Loucy (cell line): ENCODE measurements at regions not wholly inside any gene's neighbourhood (a gene's known extent, or its start where the extent isn't known, plus 50 kb on each side); places are given as distances from the start of the nearest gene placed in this dataset.

Source experiments
- H2AFZ ChIP-seq: fragments of 200-600 bp; sonication (generic); 2 replicates; pipeline ENCODE4 v1.6.0; 2016; ENCODE audit warnings: antibody characterized with exemption, mild to moderate bottlenecking, low read length, moderate library complexity
- H3F3A ChIP-seq: fragments of 200-600 bp; 2 replicates; pipeline ENCODE4 v1.6.0; 2016; ENCODE audit warnings: antibody characterized with exemption, low read depth, mild to moderate bottlenecking
- H3K27me3 ChIP-seq: fragments of 200-600 bp; sonication (generic); 2 replicates; pipeline ENCODE4 v1.6.1; 2014; ENCODE audit warnings: low read length, mild to moderate bottlenecking; ENCODE audit not compliant: insufficient read depth, poor library complexity, severe bottlenecking
- H3K36me3 ChIP-seq: fragments of 200-600 bp; sonication (generic); 2 replicates; pipeline ENCODE4 v1.6.1; 2016; ENCODE audit warnings: low read length; ENCODE audit not compliant: insufficient read depth
- H3K4me1 ChIP-seq: fragments of 200-600 bp; sonication (generic); 2 replicates; pipeline ENCODE4 v1.5.1; 2014; ENCODE audit warnings: low read length, mild to moderate bottlenecking; ENCODE audit not compliant: insufficient read depth, poor library complexity, severe bottlenecking
- H3K4me2 ChIP-seq: fragments of 200-600 bp; sonication (generic); 2 replicates; pipeline ENCODE4 v1.6.0; 2014; ENCODE audit warnings: antibody characterized with exemption, low read length, low read depth, mild to moderate bottlenecking; ENCODE audit not compliant: poor library complexity, severe bottlenecking
- H3K4me3 ChIP-seq: fragments of 200-600 bp; sonication (generic); 2 replicates; pipeline ENCODE4 v1.5.1; 2014; ENCODE audit warnings: low read length, mild to moderate bottlenecking, mixed read lengths; ENCODE audit not compliant: poor library complexity, severe bottlenecking
- H3K79me2 ChIP-seq: fragments of 200-600 bp; sonication (generic); 2 replicates; pipeline ENCODE4 v1.6.1; 2014; ENCODE audit warnings: low read length; ENCODE audit not compliant: insufficient read depth
- H3K9ac ChIP-seq: fragments of 200-600 bp; sonication (generic); 2 replicates; pipeline ENCODE4 v1.6.0; 2014; ENCODE audit warnings: mild to moderate bottlenecking, low read depth, low read length, moderate library complexity; ENCODE audit not compliant: poor library complexity, severe bottlenecking
- H3K9me2 ChIP-seq: fragments of 200-600 bp; sonication (generic); replicated peaks from 2 replicates; pipeline ENCODE4 v1.6.1; 2016; ENCODE audit warnings: low read depth, low read length, mixed read lengths
- H3K9me3 ChIP-seq: fragments of 200-600 bp; sonication (generic); 2 replicates; pipeline ENCODE4 v1.6.1; 2014; ENCODE audit warnings: mild to moderate bottlenecking, antibody characterized with exemption, low read length, low read depth; ENCODE audit not compliant: insufficient read depth
- H4K20me1 ChIP-seq: fragments of 200-600 bp; sonication (generic); 2 replicates; pipeline ENCODE4 v1.6.0; 2014; ENCODE audit warnings: antibody characterized with exemption, low read length, mild to moderate bottlenecking; ENCODE audit not compliant: insufficient read depth, poor library complexity, severe bottlenecking
- EZH2phosphoT487 ChIP-seq: fragments of 200-600 bp; IDR thresholded peaks from 2 replicates; pipeline ENCODE4 v1.6.1; 2018; ENCODE audit warnings: antibody characterized with exemption, mild to moderate bottlenecking, moderate library complexity, borderline replicate concordance
- TF ChIP-seq, protein P1 (sequence below): fragments of 200-600 bp; sonication (generic); conservative IDR thresholded peaks from 2 replicates; pipeline ENCODE4 v1.5.1; 2014; ENCODE audit warnings: mild to moderate bottlenecking, antibody characterized with exemption, low read length

DNA sequence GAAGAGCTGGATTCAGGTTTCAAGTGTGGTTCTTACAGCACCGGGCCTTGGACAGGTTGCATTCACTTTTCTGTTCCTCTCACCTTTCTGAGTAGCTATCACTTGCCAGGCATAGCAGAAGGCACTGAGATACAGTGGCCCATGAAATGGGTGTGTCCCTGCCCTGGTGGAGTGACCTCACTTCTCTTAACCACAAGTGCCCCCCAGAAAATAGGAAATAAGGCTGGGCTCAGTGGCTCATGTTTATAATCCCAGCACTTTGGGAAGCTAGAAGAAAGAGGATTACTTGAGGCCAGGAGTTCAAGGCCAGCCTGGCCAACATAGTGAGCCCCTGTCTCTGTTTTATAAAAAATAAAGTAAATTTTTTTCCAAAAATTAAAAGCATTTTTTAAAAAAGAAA is 101.7 kb upstream of the KIT start:
- H2AFZ ChIP-seq: no peak overlapping the region
- H3K36me3 ChIP-seq: no peaks in the 10 kb centered on the region
- H3K9me2 ChIP-seq: no peaks in the 10 kb centered on the region
- H3K4me2 ChIP-seq: no peak overlapping the region
- H3K4me3 ChIP-seq: no peak overlapping the region
- TF ChIP-seq, protein P1, sequence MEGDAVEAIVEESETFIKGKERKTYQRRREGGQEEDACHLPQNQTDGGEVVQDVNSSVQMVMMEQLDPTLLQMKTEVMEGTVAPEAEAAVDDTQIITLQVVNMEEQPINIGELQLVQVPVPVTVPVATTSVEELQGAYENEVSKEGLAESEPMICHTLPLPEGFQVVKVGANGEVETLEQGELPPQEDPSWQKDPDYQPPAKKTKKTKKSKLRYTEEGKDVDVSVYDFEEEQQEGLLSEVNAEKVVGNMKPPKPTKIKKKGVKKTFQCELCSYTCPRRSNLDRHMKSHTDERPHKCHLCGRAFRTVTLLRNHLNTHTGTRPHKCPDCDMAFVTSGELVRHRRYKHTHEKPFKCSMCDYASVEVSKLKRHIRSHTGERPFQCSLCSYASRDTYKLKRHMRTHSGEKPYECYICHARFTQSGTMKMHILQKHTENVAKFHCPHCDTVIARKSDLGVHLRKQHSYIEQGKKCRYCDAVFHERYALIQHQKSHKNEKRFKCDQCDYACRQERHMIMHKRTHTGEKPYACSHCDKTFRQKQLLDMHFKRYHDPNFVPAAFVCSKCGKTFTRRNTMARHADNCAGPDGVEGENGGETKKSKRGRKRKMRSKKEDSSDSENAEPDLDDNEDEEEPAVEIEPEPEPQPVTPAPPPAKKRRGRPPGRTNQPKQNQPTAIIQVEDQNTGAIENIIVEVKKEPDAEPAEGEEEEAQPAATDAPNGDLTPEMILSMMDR: no peak
- TF ChIP-seq EZH2phosphoT487: no peak
- H3K9me3 ChIP-seq: no peaks in the 10 kb centered on the region
- H3K27me3 ChIP-seq: no peaks in the 10 kb centered on the region
- no peaks in the 10 kb centered on the region for H3K79me2 ChIP-seq
- H3K9ac ChIP-seq: no peak overlapping the region
- H4K20me1 ChIP-seq: no peaks in the 10 kb centered on the region
- H3K4me1 ChIP-seq: no peaks in the 10 kb centered on the region
- no peaks in the 10 kb centered on the region for H3F3A ChIP-seq

DNA sequence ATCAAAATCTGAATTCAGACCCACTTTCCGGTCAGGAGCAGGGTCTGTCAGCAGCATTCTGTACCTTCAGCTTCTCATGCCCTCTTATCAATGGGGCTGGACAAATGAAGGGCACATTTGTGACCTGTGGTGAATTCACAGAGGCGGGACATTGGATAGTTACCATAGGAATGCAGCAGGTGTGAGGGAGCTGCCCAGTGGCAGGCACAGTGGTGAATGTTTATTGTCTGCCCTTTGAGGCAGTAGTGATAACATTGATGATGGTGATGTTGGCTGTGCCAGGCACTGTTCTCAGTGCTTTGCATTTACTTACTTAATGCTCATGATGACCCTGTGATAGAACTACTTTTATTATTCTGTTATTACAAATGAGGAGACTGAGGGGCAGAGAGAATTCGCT is 101.2 kb upstream of the KIT start:
- Histone ChIP-seq H3K4me1 (no peaks in the 10 kb centered on the region), H3F3A (no peaks in the 10 kb centered on the region), H3K27me3 (no peaks in the 10 kb centered on the region)

DNA sequence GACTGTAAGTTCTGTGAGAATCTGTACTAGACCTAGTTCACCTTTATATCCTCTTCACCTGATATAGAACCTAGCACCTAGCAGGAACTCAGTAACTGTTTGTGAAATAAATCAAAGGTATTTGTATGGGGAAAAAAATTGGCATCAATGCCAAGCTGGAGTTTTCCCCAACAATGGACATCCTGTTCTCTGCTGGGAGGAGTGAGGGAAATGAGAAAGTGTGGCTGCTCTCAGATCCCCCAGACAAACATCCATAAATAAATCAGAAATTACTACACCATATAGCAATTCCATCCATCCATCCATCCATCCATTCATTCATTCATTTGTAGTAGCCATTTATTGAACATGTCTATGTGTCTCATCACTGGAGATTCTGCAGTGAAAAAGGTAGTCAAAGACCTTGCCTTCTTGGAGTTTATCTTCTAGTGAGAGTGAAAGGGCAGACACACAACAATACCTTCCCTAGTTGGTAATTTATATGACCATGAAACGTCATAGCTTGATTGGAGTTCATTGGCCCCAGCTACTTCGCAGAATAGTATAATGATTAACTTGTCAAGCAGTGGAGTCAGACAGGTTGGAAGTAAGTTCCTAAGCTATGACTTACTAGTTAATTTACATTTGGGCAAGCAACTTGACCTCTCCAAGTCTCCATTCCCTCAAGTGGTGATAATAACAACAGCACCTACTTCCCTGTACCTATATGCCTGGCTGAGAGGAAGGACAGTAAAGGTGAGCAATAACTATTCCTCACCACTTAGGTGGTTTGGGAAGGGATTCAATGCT is 98.7 kb upstream of the KIT start:
- Histone ChIP-seq H3K9me2 (no peaks in the 10 kb centered on the region), H2AFZ (no peak overlapping the region), H3K9me3 (no peaks in the 10 kb centered on the region), H4K20me1 (no peaks in the 10 kb centered on the region), H3K9ac (no peak overlapping the region), H3K27me3 (no peaks in the 10 kb centered on the region), H3K36me3 (no peaks in the 10 kb centered on the region), H3K79me2 (no peaks in the 10 kb centered on the region), H3K4me2 (no peak overlapping the region), H3K4me1 (no peaks in the 10 kb centered on the region), H3F3A (no peaks in the 10 kb centered on the region), H3K4me3 (no peak overlapping the region)
- TF ChIP-seq EZH2phosphoT487: no peak
- TF ChIP-seq, protein P1: no peak

More for the DNA sequence above, 101.2 kb upstream of the KIT start:
- no peaks in the 10 kb centered on the region for H3K79me2 ChIP-seq
- H2AFZ ChIP-seq: no peak overlapping the region
- H3K4me3 ChIP-seq: no peak overlapping the region
- no peak overlapping the region for H3K4me2 ChIP-seq
- no peaks in the 10 kb centered on the region for H3K36me3 ChIP-seq
- no peaks in the 10 kb centered on the region for H3K9me2 ChIP-seq
- TF ChIP-seq EZH2phosphoT487: no peak
- TF ChIP-seq, protein P1: no peak
- no peaks in the 10 kb centered on the region for H3K9me3 ChIP-seq
- H3K9ac ChIP-seq: no peak overlapping the region
- H4K20me1 ChIP-seq: no peaks in the 10 kb centered on the region
